ENCODE measurements at regions not wholly inside any gene's neighbourhood (a gene's known extent, or its start where the extent isn't known, plus 50 kb on each side); places are given as distances from the start of the nearest gene placed in this dataset.

GRCh38 chr14:50035214-50035613, 81.2 kb downstream of the VCPKMT start:
- Histone ChIP-seq H3K9ac (no peak overlapping the region), H3K27me3 (no peaks in the 10 kb centered on the region), H3K4me1 (peaks cover 20 to 97% (median 33%) of the 10 kb centered on the region in 10 experiments), H3K27ac (peak overlapping the region in 1 of 11 experiments; percentile 94; a peak in 1 of 22 replicates), H3K36me3 (no peaks in the 10 kb centered on the region), H3K9me3 (replicated peaks in 1 of 11) (no peaks in the 10 kb centered on the region), H3K4me3 (no peak overlapping the region), H4K20me1 (no peaks in the 10 kb centered on the region), H3K4me2 (peak overlapping the region in 3 of 11 experiments; percentile 49 to 85 (median 73); a peak in 5 of 22 replicates)
- TF ChIP-seq Cebpa-rat (IDR thresholded peaks at IDR 0.05): no peak

DNA sequence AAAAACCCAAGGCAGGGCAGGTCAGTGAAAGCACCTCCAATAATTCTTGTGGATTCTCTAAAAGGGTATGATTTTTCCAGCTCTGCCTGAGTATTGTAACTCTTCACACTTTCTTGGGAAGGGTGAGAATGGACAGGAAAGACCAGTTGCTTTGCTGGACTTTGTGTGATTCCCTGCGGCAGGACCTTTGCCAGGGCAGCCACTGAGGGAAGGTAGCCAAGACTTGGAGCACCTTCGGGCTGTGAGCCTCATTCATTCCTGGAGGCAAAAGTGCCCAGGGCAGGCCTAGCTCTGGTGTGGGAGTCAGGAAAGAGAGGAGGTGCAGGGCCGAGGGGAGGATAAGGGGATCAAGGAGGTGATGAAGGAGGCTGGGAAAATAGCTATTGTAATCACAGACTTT, 80.2 kb downstream of the VCPKMT start:
- no peak for TF ChIP-seq Cebpa-rat (IDR thresholded peaks at IDR 0.05)
- Histone ChIP-seq H3K9me3 (replicated peaks in 1 of 11) (no peaks in the 10 kb centered on the region), H4K20me1 (no peaks in the 10 kb centered on the region), H3K4me1 (peaks cover 30 to 97% (median 43%) of the 10 kb centered on the region in 10 experiments), H3K4me3 (no peak overlapping the region), H3K27me3 (no peaks in the 10 kb centered on the region), H3K36me3 (no peaks in the 10 kb centered on the region), H3K9ac (no peak overlapping the region), H3K27ac (peak overlapping the region in 2 of 11 experiments; percentile 94 to 100; a peak in 4 of 22 replicates), H3K4me2 (peak overlapping the region in 3 of 11 experiments; percentile 27 to 85 (median 73); a peak in 5 of 22 replicates)

- H3K9me3 ChIP-seq (replicated peaks in 1 of 11): no peaks in the 10 kb centered on the region
- no peaks in the 10 kb centered on the region for H3K27me3 ChIP-seq
- no peak for TF ChIP-seq Cebpa-rat (IDR thresholded peaks at IDR 0.05)
- H3K4me3 ChIP-seq: no peak overlapping the region
- no peaks in the 10 kb centered on the region for H3K36me3 ChIP-seq
- H3K27ac ChIP-seq: peak overlapping the region in 3 of 11 experiments; percentile 93 to 100 (median 94); a peak in 5 of 22 replicates
- peaks cover 30 to 97% (median 47%) of the 10 kb centered on the region in 10 experiments for H3K4me1 ChIP-seq
- H4K20me1 ChIP-seq: no peaks in the 10 kb centered on the region
- peak overlapping the region in 5 of 11 experiments; percentile 73 to 85 (median 76); a peak in 7 of 22 replicates for H3K4me2 ChIP-seq
- H3K9ac ChIP-seq: no peak overlapping the region
Measured at GRCh38 chr14:50036637-50037036, 79.7 kb downstream of the VCPKMT start.

- Histone ChIP-seq H3K4me2 (peak overlapping the region in 8 of 11 experiments; percentile 67 to 97 (median 80); a peak in 14 of 22 replicates), H3K4me1 (peaks cover 30 to 97% (median 49%) of the 10 kb centered on the region in 10 experiments), H3K4me3 (0 out of 20 replicates have a peak overlapping the region, but pooled peaks of 1 of the 10 experiments have one; percentile 26), H3K9me3 (replicated peaks in 1 of 11) (no peaks in the 10 kb centered on the region), H3K27me3 (no peaks in the 10 kb centered on the region), H3K36me3 (no peaks in the 10 kb centered on the region), H3K9ac (peak overlapping the region in 2 of 11 experiments; percentile 80 to 92; a peak in 4 of 22 replicates), H4K20me1 (no peaks in the 10 kb centered on the region), H3K27ac (peak overlapping the region in 6 of 11 experiments; percentile 34 to 100 (median 90); a peak in 10 of 22 replicates)
- no peak for TF ChIP-seq Cebpa-rat (IDR thresholded peaks at IDR 0.05)
Measured at GRCh38 chr14:50037240-50037639, 79.1 kb downstream of the VCPKMT start.

GRCh38 chr14:50037852-50038251, 78.5 kb downstream of the VCPKMT start:
- H4K20me1 ChIP-seq: no peaks in the 10 kb centered on the region
- no peak for TF ChIP-seq Cebpa-rat (IDR thresholded peaks at IDR 0.05)

GRCh38 chr14:50038398-50039119, 77.8 kb downstream of the VCPKMT start:
- H3K36me3 ChIP-seq: no peaks in the 10 kb centered on the region
- H3K27me3 ChIP-seq: no peaks in the 10 kb centered on the region
- TF ChIP-seq Cebpa-rat (IDR thresholded peaks at IDR 0.05): peak in 8 of 11 experiments; percentile 42 to 97 (median 90); a peak in 14 of 22 replicates
- no peaks in the 10 kb centered on the region for H3K9me3 ChIP-seq (replicated peaks in 1 of 11)
- H3K9ac ChIP-seq: peak overlapping the region in 10 of 11 experiments; percentile 4 to 92 (median 74); a peak in 17 of 22 replicates
- H3K27ac ChIP-seq: peak overlapping the region in 10 of 11 experiments; percentile 49 to 100 (median 84); a peak in 20 of 22 replicates
- H4K20me1 ChIP-seq: no peaks in the 10 kb centered on the region
- peak overlapping the region in 3 of 10 experiments; percentile 11 to 26 (median 20); a peak in 1 of 20 replicates for H3K4me3 ChIP-seq
- H3K4me1 ChIP-seq: peaks cover 33 to 97% (median 55%) of the 10 kb centered on the region in 10 experiments
- H3K4me2 ChIP-seq: peak overlapping the region; percentile 67 to 97 (median 84)

More at GRCh38 chr14:50037852-50038251, 78.5 kb downstream of the VCPKMT start:
- H3K27me3 ChIP-seq: no peaks in the 10 kb centered on the region
- H3K4me3 ChIP-seq: peak overlapping the region in 3 of 10 experiments; percentile 11 to 26 (median 20); a peak in 1 of 20 replicates
- H3K4me2 ChIP-seq: peak overlapping the region; percentile 67 to 97 (median 76)
- H3K36me3 ChIP-seq: no peaks in the 10 kb centered on the region
- peak overlapping the region in 10 of 11 experiments; percentile 49 to 100 (median 84); a peak in 20 of 22 replicates for H3K27ac ChIP-seq
- peak overlapping the region in 10 of 11 experiments; percentile 4 to 92 (median 74); a peak in 16 of 22 replicates for H3K9ac ChIP-seq
- no peaks in the 10 kb centered on the region for H3K9me3 ChIP-seq (replicated peaks in 1 of 11)
- peaks cover 30 to 97% (median 50%) of the 10 kb centered on the region in 10 experiments for H3K4me1 ChIP-seq

GRCh38 chr14:50039120-50039517, 77.3 kb downstream of the VCPKMT start:
- peak overlapping the region in 8 of 11 experiments; percentile 49 to 92 (median 73); a peak in 14 of 22 replicates for H3K9ac ChIP-seq
- H4K20me1 ChIP-seq: no peaks in the 10 kb centered on the region
- H3K4me1 ChIP-seq: peaks cover 39 to 97% (median 61%) of the 10 kb centered on the region in 10 experiments
- H3K9me3 ChIP-seq (replicated peaks in 1 of 11): no peaks in the 10 kb centered on the region
- H3K4me3 ChIP-seq: 0 out of 20 replicates have a peak overlapping the region, but pooled peaks of 1 of the 10 experiments have one; percentile 29
- peak overlapping the region in 9 of 11 experiments; percentile 71 to 100 (median 85); a peak in 18 of 22 replicates for H3K27ac ChIP-seq
- no peaks in the 10 kb centered on the region for H3K27me3 ChIP-seq
- no peaks in the 10 kb centered on the region for H3K36me3 ChIP-seq
- H3K4me2 ChIP-seq: peak overlapping the region; percentile 67 to 97 (median 84); a peak in 19 of 22 replicates
- TF ChIP-seq Cebpa-rat (IDR thresholded peaks at IDR 0.05): no peak; a peak in 1 of 22 replicates

DNA sequence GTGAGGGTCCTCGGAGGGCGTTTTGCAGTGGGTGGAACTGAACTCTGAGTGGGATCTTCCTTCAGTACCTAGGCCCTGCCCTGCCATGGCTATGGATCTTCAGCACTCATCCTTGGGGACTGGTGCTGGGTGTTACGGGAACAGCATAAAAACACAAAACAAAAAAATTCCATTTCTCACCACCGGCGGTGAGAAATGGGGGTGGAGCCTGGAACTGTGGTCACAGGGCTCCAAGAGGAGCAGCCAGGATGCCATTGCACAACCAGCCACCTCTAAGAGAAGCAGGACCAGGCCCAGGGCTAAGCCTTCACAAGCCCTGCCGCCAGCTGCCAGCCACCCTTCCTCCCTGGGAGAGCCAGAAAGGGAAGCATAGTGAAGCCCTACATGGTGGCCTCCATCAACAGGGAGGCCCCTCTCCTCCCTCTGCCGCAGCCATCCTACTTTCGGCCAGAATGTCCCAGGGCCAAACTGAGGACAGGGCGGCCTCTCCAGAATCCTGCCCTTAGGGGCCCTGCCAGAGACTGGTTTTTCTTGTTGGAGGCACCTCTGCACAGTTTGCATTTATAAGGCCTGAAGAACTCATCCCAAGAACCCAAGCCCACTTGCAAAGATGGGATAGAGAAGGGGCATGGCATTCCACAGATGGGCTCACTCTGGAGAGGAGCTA, 76.5 kb downstream of the VCPKMT start:
- Histone ChIP-seq H3K9ac (peak overlapping the region in 10 of 11 experiments; percentile 21 to 92 (median 72); a peak in 16 of 22 replicates), H3K27me3 (no peaks in the 10 kb centered on the region), H3K9me3 (replicated peaks in 1 of 11) (no peaks in the 10 kb centered on the region), H3K4me3 (peak overlapping the region in 3 of 10 experiments; percentile 25 to 50 (median 29); a peak in 5 of 20 replicates), H3K4me1 (peaks cover 46 to 97% (median 68%) of the 10 kb centered on the region in 10 experiments), H3K4me2 (peak overlapping the region; percentile 65 to 97 (median 84)), H4K20me1 (no peaks in the 10 kb centered on the region), H3K36me3 (no peaks in the 10 kb centered on the region), H3K27ac (peak overlapping the region in 10 of 11 experiments; percentile 69 to 100 (median 84); a peak in 21 of 22 replicates)
- TF ChIP-seq Cebpa-rat (IDR thresholded peaks at IDR 0.05): peak; percentile 28 to 87 (median 69); a peak in 16 of 22 replicates
